K562 (cell line): ENCODE measurements at regions not wholly inside any gene's neighbourhood (a gene's known extent, or its start where the extent isn't known, plus 50 kb on each side); places are given as distances from the start of the nearest gene placed in this dataset.

Source experiments
- ATAC-seq: fragments of 200-7000 bp; cut with Tn5 transposase; 3 replicates; pipeline ENCODE4 v1.9.1; 2020; ENCODE audit warnings: moderate library complexity
- BruUV-seq: library from RNA; stranded (reverse); fragments of 400-500 nt; replicated peaks from 2 replicates; lab custom pipeline; 2021; lab: Mats Ljungman, UMichigan
- CTCF ChIA-PET: fragments of 300-600 bp; formaldehyde crosslinking; extraction: SDS; loops from one replicate; lab custom pipeline; 2021; ENCODE audit warnings: low intra/inter-chr PET ratio; lab: Yijun Ruan, JAX
- POLR2A ChIA-PET: fragments of 300-600, 350-650 bp; sonication (Branson Sonifier 250); formaldehyde crosslinking; extraction: SDS; loops from one replicate; lab custom pipeline; 2021; ENCODE audit warnings: antibody characterized with exemption, inconsistent platforms; lab: Yijun Ruan, JAX
- DNase-seq, 4 experiments: peaks; one replicate each; pipeline versions ENCODE4 v3.0.0 to v3.0.0-alpha.2; 2011 to 2018; ENCODE audit warnings: low spot score in 3 of 4, mixed read lengths in 3 of 4; ENCODE audit errors: extremely low read depth in 1 of 4
- FAIRE-seq: peaks from 2 replicates; lab custom pipeline; 2011; peaks lifted over from hg19 to GRCh38; lab: Jason Lieb, UNC
- H2AFZ ChIP-seq: 2 replicates; pipeline ENCODE4 v1.6.0; 2011; ENCODE audit warnings: low read depth, low read length, control low read depth, inconsistent platforms
- H3K27ac ChIP-seq: fragments of 200-600 bp; 3 replicates; pipeline ENCODE4 v1.8.0; 2011; ENCODE audit warnings: low read depth, mild to moderate bottlenecking, control low read depth, inconsistent platforms, low read length, moderate library complexity, mixed read lengths; ENCODE audit errors: extremely low read depth
- H3K27me3 ChIP-seq, 2 experiments: fragments of 300-600 bp in 1 of 2; 2 replicates in 1 of 2; 3 replicates in 1 of 2; pipeline versions ENCODE4 v1.6.0 to v1.8.0; 2011; ENCODE audit warnings: inconsistent platforms in 2 of 2, low read length in 2 of 2, mild to moderate bottlenecking in 1 of 2, mixed read lengths in 1 of 2, moderate library complexity in 1 of 2; ENCODE audit not compliant: control insufficient read depth in 2 of 2, insufficient read depth in 2 of 2
- H3K36me3 ChIP-seq: fragments of 300-600 bp; 3 replicates; pipeline ENCODE4 v1.8.0; 2011; ENCODE audit warnings: mild to moderate bottlenecking, low read length, inconsistent platforms; ENCODE audit not compliant: control insufficient read depth, insufficient read depth
- H3K4me1 ChIP-seq, 2 experiments: fragments of 200-600 bp in 1 of 2; replicated peaks in 1 of 2; 2 replicates in 1 of 2; 3 replicates in 1 of 2; pipeline versions ENCODE4 v1.5.1 to v1.8.0; 2011; ENCODE audit warnings: inconsistent platforms in 2 of 2, low read length in 2 of 2, mild to moderate bottlenecking in 1 of 2, mixed read lengths in 1 of 2, moderate library complexity in 1 of 2; ENCODE audit not compliant: control insufficient read depth in 2 of 2, insufficient read depth in 2 of 2
- H3K4me2 ChIP-seq: 2 replicates; pipeline ENCODE4 v1.6.1; 2011; ENCODE audit warnings: low read length, control low read depth, inconsistent platforms, mixed read lengths; ENCODE audit not compliant: insufficient read depth
- H3K4me3 ChIP-seq: fragments of 200-600 bp; sonication (generic), shearing (Covaris generic); 2 replicates; pipeline ENCODE4 v1.5.1; 2016; ENCODE audit warnings: control low read depth, inconsistent platforms
- H3K79me2 ChIP-seq: fragments of 200-600 bp; 3 replicates; pipeline ENCODE4 v1.8.0; 2011; ENCODE audit warnings: low read length, inconsistent platforms; ENCODE audit not compliant: control insufficient read depth, insufficient read depth
- H3K9ac ChIP-seq, 2 experiments: 2 replicates each; pipeline versions ENCODE4 v1.6.0 to v1.6.1; 2011; ENCODE audit warnings: low read depth in 2 of 2, low read length in 2 of 2, control low read depth in 1 of 2, inconsistent platforms in 1 of 2, mild to moderate bottlenecking in 1 of 2, mixed read lengths in 1 of 2; ENCODE audit not compliant: insufficient read depth in 1 of 2
- H3K9me1 ChIP-seq: one replicate; pipeline ENCODE4 v1.6.0; 2011; ENCODE audit warnings: inconsistent platforms, mild to moderate bottlenecking, low read length, moderate library complexity; ENCODE audit not compliant: control insufficient read depth, insufficient read depth
- H3K9me3 ChIP-seq: replicated peaks from 2 replicates; pipeline ENCODE4 v1.5.1; 2011; ENCODE audit warnings: low read depth, low read length, inconsistent platforms; ENCODE audit not compliant: control insufficient read depth, insufficient read depth
- H4K20me1 ChIP-seq: replicated peaks from 2 replicates; pipeline ENCODE4 v1.6.1; 2011; ENCODE audit warnings: low read length, inconsistent platforms, mixed read lengths; ENCODE audit not compliant: control insufficient read depth, insufficient read depth
- MAFK ChIP-seq: IDR thresholded peaks from 2 replicates; pipeline ENCODE4 v1.6.1; 2011; ENCODE audit warnings: low read length, improper control_type of control experiment
- RBM15 ChIP-seq: fragments of 200-400 bp; formaldehyde crosslinking; IDR thresholded peaks from 2 replicates; pipeline ENCODE4 v1.6.1; 2018; ENCODE audit warnings: mild to moderate bottlenecking, low read length, moderate library complexity; ENCODE audit not compliant: insufficient read depth
- ZNF253 ChIP-seq: fragments of 250-450 bp; sonication (Bioruptor Pico); conservative IDR thresholded peaks from 2 replicates; pipeline ENCODE4 v1.6.1; 2021; ENCODE audit warnings: mild to moderate bottlenecking
- WGBS: fragments of 100-300 bp; shearing (Covaris generic); methylation state at CpG from one replicate; pipeline ENCODE4 v1.1.6; 2016; ENCODE audit warnings: low coverage, mixed read lengths; ENCODE audit not compliant: insufficient coverage; ENCODE audit errors: missing lambda C conversion rate; 5-methylcytosine and 5-hydroxymethylcytosine counted together
- in situ Hi-C: fragments of 300-500 bp; cut with MboI; formaldehyde crosslinking; loops from 4 replicates; pipeline ENCODE4 v1.15.0; 2018; ENCODE audit warnings: inconsistent platforms, mixed read lengths
- intact Hi-C: fragments of 100-400 bp; cut with micrococcal nuclease; formaldehyde crosslinking; loops from 2 replicates; pipeline ENCODE4 v1.14.2; 2022
- TF ChIP-seq, protein P1 (sequence below): sonication (generic); formaldehyde crosslinking; IDR thresholded peaks from 2 replicates; pipeline ENCODE4 v1.8.0; 2022; ENCODE audit warnings: mild to moderate bottlenecking, missing genetic modification reagents

DNA sequence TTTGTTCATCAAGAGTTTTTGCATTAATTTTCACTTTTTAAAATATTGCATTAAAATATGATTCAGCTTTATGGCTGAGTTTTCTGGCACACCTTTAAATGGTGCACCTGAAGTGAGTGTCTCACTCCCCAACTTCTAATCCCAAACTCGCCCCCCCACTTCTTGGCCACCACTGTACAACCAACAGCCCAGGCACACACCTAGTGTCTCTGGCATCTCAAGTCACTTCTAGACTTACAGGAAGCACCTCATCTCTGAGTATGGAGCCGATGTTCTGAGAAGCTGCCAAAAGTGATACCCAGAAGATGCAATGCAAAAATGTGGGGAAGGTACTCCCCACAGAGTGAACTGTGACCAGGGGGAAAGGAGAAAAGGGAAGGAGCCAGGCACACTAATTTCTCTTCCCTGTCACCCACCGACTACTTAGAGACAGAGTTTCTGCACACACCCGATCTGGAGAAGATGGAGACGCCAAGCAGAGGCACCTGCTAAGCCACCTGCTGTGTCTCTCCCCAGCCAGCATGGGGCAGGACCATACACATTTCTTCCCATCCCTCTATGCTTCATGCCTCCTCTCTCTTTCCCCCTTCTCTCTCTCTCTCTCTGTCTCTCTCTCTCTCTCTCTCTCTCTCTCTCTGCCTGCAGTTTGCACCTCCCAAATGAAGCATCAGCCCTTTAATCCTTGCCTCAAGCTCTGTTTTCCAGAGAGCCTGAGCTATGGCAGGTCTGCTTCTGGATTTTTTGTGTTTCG lies 155.3 kb upstream of the ZNF507 start:
- BruUV-seq = no TSS peak
- Histone ChIP-seq H2AFZ (no peak overlapping the region), H3K9ac (no peak overlapping the region), H3K4me3 (no peak overlapping the region), H3K27me3 (no peaks in the 10 kb centered on the region), H3K79me2 (no peaks in the 10 kb centered on the region), H3K27ac (no peak overlapping the region), H4K20me1 (no peaks in the 10 kb centered on the region), H3K9me1 (no peaks in the 10 kb centered on the region), H3K9me3 (no peaks in the 10 kb centered on the region), H3K4me1 (no peaks in the 10 kb centered on the region), H3K36me3 (no peaks in the 10 kb centered on the region), H3K4me2 (no peak overlapping the region)
- TF ChIP-seq RBM15 (no peak), ZNF253 (no peak), MAFK (no peak)
- TF ChIP-seq, protein P1, sequence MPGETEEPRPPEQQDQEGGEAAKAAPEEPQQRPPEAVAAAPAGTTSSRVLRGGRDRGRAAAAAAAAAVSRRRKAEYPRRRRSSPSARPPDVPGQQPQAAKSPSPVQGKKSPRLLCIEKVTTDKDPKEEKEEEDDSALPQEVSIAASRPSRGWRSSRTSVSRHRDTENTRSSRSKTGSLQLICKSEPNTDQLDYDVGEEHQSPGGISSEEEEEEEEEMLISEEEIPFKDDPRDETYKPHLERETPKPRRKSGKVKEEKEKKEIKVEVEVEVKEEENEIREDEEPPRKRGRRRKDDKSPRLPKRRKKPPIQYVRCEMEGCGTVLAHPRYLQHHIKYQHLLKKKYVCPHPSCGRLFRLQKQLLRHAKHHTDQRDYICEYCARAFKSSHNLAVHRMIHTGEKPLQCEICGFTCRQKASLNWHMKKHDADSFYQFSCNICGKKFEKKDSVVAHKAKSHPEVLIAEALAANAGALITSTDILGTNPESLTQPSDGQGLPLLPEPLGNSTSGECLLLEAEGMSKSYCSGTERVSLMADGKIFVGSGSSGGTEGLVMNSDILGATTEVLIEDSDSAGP = no peak
- CTCF ChIA-PET = no interaction called here
- POLR2A ChIA-PET = interaction anchor here (0.7 kb wide), 1 partner anchor 25 kb away, joined by 3 read pairs; no protein-coding TSS in a partner anchor
- intact Hi-C loops = no loop called here
- DNase-seq (no peak), FAIRE-seq (no peak), ATAC-seq (no peak)
- in situ Hi-C loops = no loop called here
- 4% methylated on average over 6 of the region's 6 CpGs for WGBS
